Astrocyte of the cerebellum (primary cell): ENCODE measurements at regions not wholly inside any gene's neighbourhood (a gene's known extent, or its start where the extent isn't known, plus 50 kb on each side); places are given as distances from the start of the nearest gene placed in this dataset.
A peak's percentile ranks its signal among the peaks of the same experiment; 100 is the strongest.

Experiments used
- DNase-seq: peaks from one replicate; pipeline ENCODE4 v3.0.0-alpha.2; 2011; ENCODE audit warnings: low read depth
- H3K4me3 ChIP-seq: 2 replicates; pipeline ENCODE4 v1.5.1; 2011; ENCODE audit warnings: mild to moderate bottlenecking, low read depth, low read length, moderate library complexity
- in situ Hi-C: cut with HindIII; loops from 2 replicates; pipeline ENCODE4 v1.10.0; 2017; ENCODE audit warnings: low sequenced_read_pairs
- TF ChIP-seq, protein P1 (sequence below): IDR thresholded peaks from 2 replicates; pipeline ENCODE4 v1.5.1; 2012; ENCODE audit warnings: low read length, low read depth, moderate library complexity, mild to moderate bottlenecking; ENCODE audit errors: missing control alignments

DNA sequence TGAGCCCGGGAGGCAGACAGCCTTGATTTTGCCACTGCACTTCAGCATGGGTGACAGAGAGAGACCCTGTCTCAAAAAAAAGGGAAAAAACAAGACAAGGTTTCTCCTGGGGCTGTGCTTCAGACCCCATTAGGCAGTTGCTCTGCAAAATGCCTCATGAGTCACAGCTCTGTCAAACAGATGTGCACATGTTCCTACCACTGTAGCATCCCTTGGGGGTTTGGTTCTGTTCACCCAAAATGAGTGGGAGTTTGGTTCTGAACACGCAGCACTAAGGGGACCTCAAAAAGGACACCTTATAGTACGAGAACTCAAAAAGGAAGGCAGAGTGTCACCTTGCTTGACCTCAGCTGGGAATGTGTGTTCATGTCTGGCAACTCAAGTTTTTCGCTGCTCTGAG lies 134.9 kb downstream of the RPIA start:
- in situ Hi-C loops, result no loop called here
- H3K4me3 ChIP-seq, result no peak overlapping the region
- DNase-seq, result no peak
- TF ChIP-seq, protein P1, sequence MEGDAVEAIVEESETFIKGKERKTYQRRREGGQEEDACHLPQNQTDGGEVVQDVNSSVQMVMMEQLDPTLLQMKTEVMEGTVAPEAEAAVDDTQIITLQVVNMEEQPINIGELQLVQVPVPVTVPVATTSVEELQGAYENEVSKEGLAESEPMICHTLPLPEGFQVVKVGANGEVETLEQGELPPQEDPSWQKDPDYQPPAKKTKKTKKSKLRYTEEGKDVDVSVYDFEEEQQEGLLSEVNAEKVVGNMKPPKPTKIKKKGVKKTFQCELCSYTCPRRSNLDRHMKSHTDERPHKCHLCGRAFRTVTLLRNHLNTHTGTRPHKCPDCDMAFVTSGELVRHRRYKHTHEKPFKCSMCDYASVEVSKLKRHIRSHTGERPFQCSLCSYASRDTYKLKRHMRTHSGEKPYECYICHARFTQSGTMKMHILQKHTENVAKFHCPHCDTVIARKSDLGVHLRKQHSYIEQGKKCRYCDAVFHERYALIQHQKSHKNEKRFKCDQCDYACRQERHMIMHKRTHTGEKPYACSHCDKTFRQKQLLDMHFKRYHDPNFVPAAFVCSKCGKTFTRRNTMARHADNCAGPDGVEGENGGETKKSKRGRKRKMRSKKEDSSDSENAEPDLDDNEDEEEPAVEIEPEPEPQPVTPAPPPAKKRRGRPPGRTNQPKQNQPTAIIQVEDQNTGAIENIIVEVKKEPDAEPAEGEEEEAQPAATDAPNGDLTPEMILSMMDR, result no peak

DNA sequence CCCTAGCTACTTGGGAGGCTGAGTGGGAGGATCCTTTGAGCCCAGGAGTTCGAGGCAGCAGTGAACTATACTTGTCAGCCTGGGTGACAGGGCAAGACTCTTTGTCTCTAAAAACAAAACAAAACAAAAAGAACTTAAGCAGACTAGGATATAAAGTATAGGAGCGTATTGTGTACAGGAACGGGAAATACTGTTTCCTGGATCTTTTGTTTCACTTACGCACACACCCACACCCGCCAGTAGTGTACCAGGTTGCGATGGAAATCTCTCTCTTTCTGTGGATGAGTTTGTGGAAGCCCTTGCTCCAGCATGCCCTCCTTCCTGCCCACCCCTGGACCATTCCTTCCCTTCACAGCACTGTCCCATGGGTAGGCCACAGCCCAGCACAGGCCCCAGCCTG lies 136.3 kb downstream of the RPIA start:
- TF ChIP-seq, protein P1, result no peak
- H3K4me3 ChIP-seq, result no peak overlapping the region
- in situ Hi-C loops, result no loop called here
- no peak for DNase-seq

DNA sequence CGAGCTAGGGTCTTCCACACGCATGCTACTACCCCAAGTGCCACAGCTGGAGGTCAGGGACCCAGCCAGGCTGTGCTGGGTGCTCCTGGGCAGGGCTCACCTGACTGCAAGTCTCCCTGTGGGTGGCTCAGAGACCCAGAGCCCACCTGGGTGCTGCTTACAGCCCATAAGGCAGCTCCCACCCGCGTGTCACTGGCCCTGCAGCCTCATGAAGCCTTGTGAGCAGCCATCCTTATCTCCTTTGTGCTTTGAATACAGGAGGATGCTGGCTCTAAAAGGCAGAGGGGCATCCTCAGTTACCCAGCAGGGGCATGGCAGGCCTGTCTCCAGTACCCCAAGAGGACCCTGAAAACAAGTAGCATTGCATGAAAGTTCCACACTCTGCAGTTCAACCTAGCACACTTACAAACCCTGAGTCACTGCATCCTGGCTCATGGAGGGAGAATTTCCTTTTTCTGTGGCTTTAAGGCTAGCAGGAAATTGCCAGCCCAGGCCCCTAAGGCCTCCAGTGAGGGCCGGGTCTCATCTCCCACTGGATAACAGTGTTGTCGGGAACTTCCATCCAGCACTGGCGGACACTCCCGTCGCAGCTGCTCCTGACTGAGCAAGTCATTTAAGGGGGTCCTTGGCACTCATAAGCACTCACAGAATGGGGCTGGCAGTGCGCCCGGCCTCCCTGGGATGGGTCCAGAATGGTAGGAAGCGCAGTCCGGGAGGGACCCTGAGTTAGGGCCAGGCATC lies 137.1 kb downstream of the RPIA start:
- DNase-seq, result no peak
- H3K4me3 ChIP-seq, result no peak overlapping the region
- TF ChIP-seq, protein P1, result no peak
- in situ Hi-C loops, result no loop called here

DNA sequence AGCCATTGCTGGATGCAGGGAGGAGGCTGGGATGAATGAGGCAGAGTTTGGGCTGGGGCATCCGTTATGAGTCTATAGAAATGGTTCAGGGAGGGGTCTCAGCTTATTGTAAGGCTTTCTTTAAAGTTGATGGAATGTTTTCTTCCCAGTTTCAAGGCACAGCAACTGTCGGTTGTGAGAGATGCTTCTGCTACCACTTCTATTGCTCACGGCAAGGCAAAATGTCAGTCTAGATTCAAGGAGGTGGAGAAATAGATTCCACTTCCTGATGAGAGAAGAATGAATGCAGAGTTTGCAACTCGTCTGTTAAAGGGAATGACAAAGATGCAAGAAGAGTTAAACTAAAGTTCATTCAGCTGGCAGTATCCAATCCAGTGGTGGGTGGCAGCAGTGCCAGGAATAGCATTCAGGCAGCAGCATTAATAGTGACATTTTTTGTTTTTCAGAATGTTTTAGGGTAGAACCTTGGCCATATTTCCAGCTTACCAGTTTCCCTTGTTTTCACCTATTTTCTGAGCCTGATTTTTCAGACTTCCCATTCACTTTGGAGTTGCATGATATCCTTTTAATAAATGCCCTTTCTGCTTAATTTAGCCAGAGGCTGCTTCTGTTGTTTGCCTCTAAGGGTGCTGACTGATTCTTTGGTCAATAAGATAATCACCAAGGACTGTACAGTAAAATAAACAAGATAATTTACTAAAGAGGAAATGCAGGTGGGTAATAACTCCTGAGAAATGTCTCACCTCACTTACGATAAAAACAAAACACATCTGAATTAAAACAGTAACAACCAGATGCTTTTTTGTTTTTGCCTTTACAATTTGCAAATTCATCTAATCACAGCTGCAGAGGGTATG lies 138.4 kb downstream of the RPIA start:
- no peak overlapping the region for H3K4me3 ChIP-seq
- TF ChIP-seq, protein P1, result no peak
- in situ Hi-C loops, result no loop called here
- no peak for DNase-seq

DNA sequence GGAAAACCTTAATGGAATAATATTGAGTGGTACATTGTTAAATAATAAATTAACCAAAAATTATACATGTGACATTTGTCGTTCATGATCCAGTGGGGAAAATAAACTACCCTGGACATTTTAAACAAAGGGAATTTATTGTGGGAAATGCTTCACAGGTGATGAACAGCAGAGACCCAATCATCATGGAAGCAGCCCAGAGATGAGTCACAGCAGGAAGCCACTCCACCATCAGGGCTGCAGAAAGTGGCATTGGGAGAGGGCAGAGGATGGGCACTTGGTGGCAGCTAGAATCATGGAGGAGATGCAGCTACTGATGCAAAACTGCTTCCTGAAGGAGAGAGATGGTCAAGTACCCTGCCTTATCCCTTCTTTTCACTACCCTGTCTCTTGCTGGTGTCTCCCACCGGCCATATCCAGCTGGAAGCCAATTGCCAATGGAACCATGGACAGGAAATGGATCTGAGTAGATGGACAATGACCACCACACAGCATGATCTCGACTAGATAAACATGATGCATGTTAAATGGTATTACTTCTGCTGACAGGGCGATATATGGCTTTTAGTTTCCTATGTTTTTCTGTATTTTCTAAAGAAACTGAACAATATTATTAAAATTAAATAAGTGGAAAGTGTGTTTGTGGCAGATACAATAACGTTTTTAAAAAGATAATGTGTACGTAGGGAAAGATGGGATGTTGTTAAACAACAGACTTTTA lies 139.8 kb downstream of the RPIA start:
- in situ Hi-C loops, result no loop called here
- H3K4me3 ChIP-seq, result no peak overlapping the region
- no peak for DNase-seq
- TF ChIP-seq, protein P1, result no peak

DNA sequence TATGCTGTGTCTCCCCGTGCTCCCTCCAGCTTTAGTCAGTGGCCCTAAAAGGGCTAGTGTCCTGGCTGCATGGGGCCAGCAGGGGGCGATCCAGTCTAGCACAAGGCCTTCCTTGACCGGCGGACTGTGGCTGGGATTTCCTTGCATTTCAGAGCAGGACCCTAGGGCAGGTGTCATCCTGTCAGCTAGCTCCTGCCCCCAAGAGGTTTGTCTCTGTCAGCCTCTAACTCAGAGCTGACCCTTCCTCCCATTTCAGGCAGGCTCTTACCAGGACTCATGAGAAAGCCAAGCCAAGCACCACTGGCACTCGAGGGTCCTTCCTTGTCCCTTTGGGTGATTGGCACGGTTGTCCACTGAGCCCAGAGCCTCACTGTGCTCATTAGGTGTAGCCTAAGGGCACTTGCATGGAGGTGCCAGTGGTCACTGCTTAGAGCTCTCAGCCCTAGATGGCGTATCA lies 140.3 kb downstream of the RPIA start:
- TF ChIP-seq, protein P1, result peak; percentile 55
- in situ Hi-C loops, result no loop called here
- DNase-seq, result no peak

More for the DNA sequence above, 140.3 kb downstream of the RPIA start:
- H3K4me3 ChIP-seq, result no peak overlapping the region
